ENCODE measurements at regions not wholly inside any gene's neighbourhood (a gene's known extent, or its start where the extent isn't known, plus 50 kb on each side); places are given as distances from the start of the nearest gene placed in this dataset.

DNA sequence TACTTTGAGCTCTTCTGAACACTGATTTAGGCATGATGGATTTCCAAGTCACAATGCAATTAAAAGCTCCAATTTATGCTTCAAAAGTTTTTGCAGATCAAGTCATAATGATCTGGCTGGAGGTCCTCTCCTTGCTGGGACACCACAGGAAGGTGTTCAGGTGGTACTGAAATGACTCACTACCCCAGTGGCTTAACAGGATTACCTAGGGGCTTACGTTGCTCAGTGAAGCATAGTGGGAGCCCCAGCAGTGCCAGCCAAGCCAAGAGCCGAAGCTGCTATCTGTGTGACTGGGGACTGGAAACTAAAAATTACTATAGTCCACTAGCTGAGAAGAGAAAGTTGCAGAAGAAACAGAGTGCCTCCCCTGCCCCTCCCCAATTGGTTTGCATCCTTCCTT is 110.1 kb upstream of the LPP start:
- Histone ChIP-seq H3K4me1 (ENCODE audit: low read depth) (no peaks in the 10 kb centered on the region), H3K36me3 (ENCODE audit: low read depth) (no peaks in the 10 kb centered on the region), H3K9me3 (no peaks in the 10 kb centered on the region), H3K4me3 (no peak overlapping the region)
- ATAC-seq, result no peak
- TF ChIP-seq CTCF (IDR thresholded peaks at IDR 0.05), result no peak
- intact Hi-C loops (cut with DNase I, micrococcal nuclease), result no loop called here
- DNase-seq, result no peak

- Histone ChIP-seq H3K36me3 (ENCODE audit: low read depth) (no peaks in the 10 kb centered on the region), H3K9me3 (no peaks in the 10 kb centered on the region), H3K4me3 (no peak overlapping the region), H3K4me1 (ENCODE audit: low read depth) (no peaks in the 10 kb centered on the region)
- no peak for TF ChIP-seq CTCF (IDR thresholded peaks at IDR 0.05)
- DNase-seq, result no peak
- ATAC-seq, result no peak
- intact Hi-C loops (cut with DNase I, micrococcal nuclease), result no loop called here
These were observed 107.3 kb upstream of the LPP start for GRCh38 chr3:188046561-188047211.

GRCh38 chr3:188047536-188047935 is 106.4 kb upstream of the LPP start:
- H3K4me3 ChIP-seq, result no peak overlapping the region
- no peak for DNase-seq
- no peak for TF ChIP-seq CTCF (IDR thresholded peaks at IDR 0.05)
- no peaks in the 10 kb centered on the region for H3K36me3 ChIP-seq (ENCODE audit: low read depth)
- H3K9me3 ChIP-seq, result no peaks in the 10 kb centered on the region
- ATAC-seq, result no peak
- H3K4me1 ChIP-seq (ENCODE audit: low read depth), result no peaks in the 10 kb centered on the region
- intact Hi-C loops (cut with DNase I, micrococcal nuclease), result no loop called here

DNA sequence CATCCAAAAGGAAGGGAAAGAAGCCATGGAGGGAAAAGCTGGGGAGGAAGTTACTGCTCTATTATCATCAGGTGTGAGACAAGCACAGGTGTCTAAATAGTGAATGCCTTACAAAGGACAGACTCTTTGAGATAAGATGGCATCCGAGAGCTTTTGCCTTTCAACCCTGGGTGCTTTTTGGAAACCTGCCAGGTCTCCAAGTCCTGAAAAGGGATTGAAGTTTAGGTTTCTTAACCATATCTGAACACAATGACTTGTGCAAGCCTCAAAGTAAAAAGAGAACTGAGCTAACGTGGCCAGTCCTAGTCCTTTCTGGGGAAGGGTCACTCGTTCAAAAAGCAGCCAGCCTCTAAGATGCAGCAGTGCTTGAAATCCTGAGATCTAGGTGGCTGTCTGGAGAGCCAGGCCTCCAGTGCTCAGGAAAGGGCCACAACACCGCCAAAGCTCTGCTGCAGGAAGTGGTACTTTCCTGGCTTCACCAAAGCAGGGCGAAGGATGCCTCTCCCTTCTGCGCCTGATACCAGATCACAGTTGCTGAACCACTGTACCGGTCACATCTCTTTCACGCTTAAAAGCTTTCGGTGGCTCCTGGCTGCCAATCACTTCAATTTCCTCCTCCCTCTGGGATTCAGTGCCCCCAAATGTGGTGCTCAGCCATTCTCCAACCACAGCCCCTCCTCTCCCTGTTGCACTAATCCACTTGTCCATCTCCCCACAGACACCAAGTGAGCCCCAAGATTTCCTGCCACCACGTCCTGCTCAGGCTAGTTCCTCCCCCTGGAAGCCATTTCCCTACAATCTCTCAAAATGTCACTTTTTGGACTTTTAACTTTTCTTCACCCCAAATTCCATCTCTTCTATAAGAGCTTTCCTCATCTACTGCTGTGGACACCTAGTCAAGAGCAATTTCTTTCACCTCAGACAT is 104.1 kb upstream of the LPP start:
- ATAC-seq (peak; percentile 39), DNase-seq (no peak)
- H3K9me3 ChIP-seq, result no peaks in the 10 kb centered on the region
- no peaks in the 10 kb centered on the region for H3K36me3 ChIP-seq (ENCODE audit: low read depth)
- intact Hi-C loops (cut with DNase I, micrococcal nuclease), result loop anchor here in 1 of 2 donors (5.0 kb wide), 1 partner anchor 308 kb away; no protein-coding TSS in a partner anchor
- H3K4me1 ChIP-seq (ENCODE audit: low read depth), result no peaks in the 10 kb centered on the region
- no peak overlapping the region for H3K4me3 ChIP-seq
- TF ChIP-seq CTCF (IDR thresholded peaks at IDR 0.05), result no peak

GRCh38 chr3:188051801-188052168 is 102.2 kb upstream of the LPP start:
- no peaks in the 10 kb centered on the region for H3K9me3 ChIP-seq
- TF ChIP-seq CTCF (IDR thresholded peaks at IDR 0.05), result no peak
- H3K4me3 ChIP-seq, result no peak overlapping the region
- DNase-seq (peak in 2 of 3 donors; percentile 31 to 51), ATAC-seq (peak; percentile 39)
- intact Hi-C loops (cut with DNase I, micrococcal nuclease), result loop anchor here in 1 of 2 donors (5.0 kb wide), 1 partner anchor 309 kb away; no protein-coding TSS in a partner anchor
- no peaks in the 10 kb centered on the region for H3K4me1 ChIP-seq (ENCODE audit: low read depth)
- no peaks in the 10 kb centered on the region for H3K36me3 ChIP-seq (ENCODE audit: low read depth)
